HepG2 (cell line): ENCODE measurements at regions not wholly inside any gene's neighbourhood (a gene's known extent, or its start where the extent isn't known, plus 50 kb on each side); places are given as distances from the start of the nearest gene placed in this dataset.

Experiments used
- ATF7-NPFF ChIP-seq: sonication (generic); formaldehyde crosslinking; IDR thresholded peaks from 2 replicates; pipeline ENCODE4 v1.8.1; 2023; ENCODE audit warnings: mild to moderate bottlenecking, low read depth, missing genetic modification reagents, moderate library complexity
- CBX2 ChIP-seq, 2 experiments: fragments of 200-600 bp in 1 of 2; sonication (generic); formaldehyde crosslinking in 1 of 2; IDR thresholded peaks; 2 replicates each; pipeline versions ENCODE4 v1.7.0 to v1.8.1; 2018 to 2022; ENCODE audit warnings: low read depth in 2 of 2, low read length in 1 of 2, mild to moderate bottlenecking in 1 of 2, missing genetic modification reagents in 1 of 2
- CENPX ChIP-seq: sonication (generic); formaldehyde crosslinking; IDR thresholded peaks from 2 replicates; pipeline ENCODE4 v1.9.0; 2021; ENCODE audit warnings: mild to moderate bottlenecking, missing genetic modification reagents, moderate library complexity
- DNMT1 ChIP-seq: sonication (generic); formaldehyde crosslinking; IDR thresholded peaks from 2 replicates; pipeline ENCODE4 v1.5.1; 2020; ENCODE audit warnings: mild to moderate bottlenecking, missing genetic modification reagents
- FIP1L1 ChIP-seq: fragments of 200-400 bp; formaldehyde crosslinking; IDR thresholded peaks from 2 replicates; pipeline ENCODE4 v1.6.1; 2018; ENCODE audit warnings: low read depth, mild to moderate bottlenecking, low read length, moderate library complexity, borderline replicate concordance; ENCODE audit not compliant: insufficient read depth
- HMGXB4 ChIP-seq, 2 experiments: sonication (generic) in 1 of 2; formaldehyde crosslinking in 1 of 2; IDR thresholded peaks; 2 replicates each; pipeline versions ENCODE4 v1.4.0 to v1.6.1; 2018 to 2020; ENCODE audit warnings: missing genetic modification reagents in 2 of 2, borderline replicate concordance in 1 of 2, low read depth in 1 of 2, mild to moderate bottlenecking in 1 of 2, missing biosample characterization in 1 of 2
- HNRNPL ChIP-seq: fragments of 200-400 bp; formaldehyde crosslinking; IDR thresholded peaks from 2 replicates; pipeline ENCODE4 v1.6.1; 2017; ENCODE audit warnings: mild to moderate bottlenecking, low read depth, low read length
- RFX5 ChIP-seq: IDR thresholded peaks from 2 replicates; pipeline ENCODE4 v1.6.1; 2011; ENCODE audit warnings: low read depth, low read length, improper control_type of control experiment
- SMARCE1 ChIP-seq: fragments of 450-650 bp; IDR thresholded peaks from 2 replicates; pipeline ENCODE4 v1.6.1; 2017; ENCODE audit warnings: borderline replicate concordance
- SOX6 ChIP-seq, 2 experiments: fragments of 450-650 bp in 1 of 2; sonication (generic) in 1 of 2; formaldehyde crosslinking in 1 of 2; IDR thresholded peaks; 2 replicates each; pipeline versions ENCODE4 v1.4.0 to v1.6.1; 2017 to 2020; ENCODE audit warnings: antibody characterized with exemption in 1 of 2, mild to moderate bottlenecking in 1 of 2, missing genetic modification reagents in 1 of 2
- SP2 ChIP-seq: sonication (generic); formaldehyde crosslinking; IDR thresholded peaks from 2 replicates; pipeline ENCODE4 v1.5.1; 2020; ENCODE audit warnings: mild to moderate bottlenecking, missing genetic modification reagents
- SRF ChIP-seq: IDR thresholded peaks from 2 replicates; pipeline ENCODE4 v1.6.1; 2011; ENCODE audit warnings: mild to moderate bottlenecking, low read depth, low read length, moderate library complexity
- STAG1 ChIP-seq: sonication (generic); formaldehyde crosslinking; IDR thresholded peaks from 2 replicates; pipeline ENCODE4 v1.4.0; 2020; ENCODE audit warnings: missing genetic modification reagents
- TAF1 ChIP-seq: sonication (generic); formaldehyde crosslinking; IDR thresholded peaks from 2 replicates; pipeline ENCODE4 v1.4.0; 2020; ENCODE audit warnings: missing genetic modification reagents
- TCF7 ChIP-seq: sonication (generic); IDR thresholded peaks from 2 replicates; pipeline ENCODE4 v1.6.1; 2016; ENCODE audit warnings: antibody characterized with exemption, low read depth
- TCF7L2 ChIP-seq: IDR thresholded peaks from 2 replicates; pipeline ENCODE4 v1.6.1; 2011; ENCODE audit warnings: mild to moderate bottlenecking, low read depth, low read length, moderate library complexity
- ZBTB7A ChIP-seq: sonication (generic); formaldehyde crosslinking; IDR thresholded peaks from 2 replicates; pipeline ENCODE4 v1.8.0; 2022; ENCODE audit warnings: mild to moderate bottlenecking, missing genetic modification reagents
- ZNF333 ChIP-seq: sonication (generic); formaldehyde crosslinking; IDR thresholded peaks from 2 replicates; pipeline ENCODE4 v1.4.0; 2020; ENCODE audit warnings: mild to moderate bottlenecking, missing genetic modification reagents, borderline replicate concordance
- ZNF44 ChIP-seq: sonication (generic); formaldehyde crosslinking; IDR thresholded peaks from 2 replicates; pipeline ENCODE4 v1.5.1; 2020; ENCODE audit warnings: mild to moderate bottlenecking, missing genetic modification reagents
- ZNF546 ChIP-seq: sonication (generic); formaldehyde crosslinking; conservative IDR thresholded peaks from 2 replicates; pipeline ENCODE4 v1.8.1; 2023; ENCODE audit warnings: mild to moderate bottlenecking, missing genetic modification reagents
- ZNF558 ChIP-seq: sonication (generic); formaldehyde crosslinking; IDR thresholded peaks from 2 replicates; pipeline ENCODE4 v1.9.0; 2022; ENCODE audit warnings: mild to moderate bottlenecking, missing genetic modification reagents, borderline replicate concordance
- ZNF766 ChIP-seq: sonication (generic); formaldehyde crosslinking; IDR thresholded peaks from 2 replicates; pipeline ENCODE4 v1.5.0; 2020; ENCODE audit warnings: missing genetic modification reagents, borderline replicate concordance
- TF ChIP-seq, protein P1 (sequence below): sonication (generic); formaldehyde crosslinking; IDR thresholded peaks from 2 replicates; pipeline ENCODE4 v1.5.1; 2020; ENCODE audit warnings: mild to moderate bottlenecking, moderate library complexity, missing genetic modification reagents
- TF ChIP-seq, protein P2 (sequence below): IDR thresholded peaks from 2 replicates; pipeline ENCODE4 v1.6.1; 2016; ENCODE audit warnings: missing compliant biosample characterization, missing genetic modification reagents, borderline replicate concordance
- TF ChIP-seq, protein P3 (sequence below): IDR thresholded peaks from 2 replicates; pipeline ENCODE4 v1.6.1; 2016; ENCODE audit warnings: low read depth, borderline replicate concordance

- TF ChIP-seq HMGXB4 (CRISPR knock-in tag; IDR thresholded peaks at IDR 0.05; ENCODE audit: borderline replicate concordance in 1 of 2, low read depth in 1 of 2) (no peak), TCF7 (peak; percentile 75), STAG1 (CRISPR knock-in tag) (peak; percentile 32; the same call in 1 of the 2 replicates), ZBTB7A (no peak), ZNF44 (no peak), SRF (no peak), FIP1L1 (no peak; the same call in 1 of the 2 replicates), ATF7-NPFF (no peak), ZNF546 (CRISPR knock-in tag) (peak; percentile 71; the same call in 1 of the 2 replicates), TCF7L2 (0 out of 2 replicates have a peak, but pooled peaks have one; percentile 38), ZNF558 (CRISPR knock-in tag) (no peak), SMARCE1 (no peak), HNRNPL (no peak), RFX5 (no peak), DNMT1 (CRISPR knock-in tag) (no peak), SP2 (CRISPR knock-in tag) (no peak), CENPX (CRISPR knock-in tag) (no peak), SOX6 (IDR thresholded peaks at IDR 0.05) (no peak), SOX6 (CRISPR knock-in tag; IDR thresholded peaks at IDR 0.05) (peak; percentile 81), CBX2 (IDR thresholded peaks at IDR 0.05; ENCODE audit: low read depth, low read length) (no peak), CBX2 (CRISPR knock-in tag; IDR thresholded peaks at IDR 0.05; ENCODE audit: low read depth) (no peak), ZNF333 (CRISPR knock-in tag) (no peak), TAF1 (CRISPR knock-in tag) (no peak), ZNF766 (CRISPR knock-in tag) (no peak)
- TF ChIP-seq, protein P1, sequence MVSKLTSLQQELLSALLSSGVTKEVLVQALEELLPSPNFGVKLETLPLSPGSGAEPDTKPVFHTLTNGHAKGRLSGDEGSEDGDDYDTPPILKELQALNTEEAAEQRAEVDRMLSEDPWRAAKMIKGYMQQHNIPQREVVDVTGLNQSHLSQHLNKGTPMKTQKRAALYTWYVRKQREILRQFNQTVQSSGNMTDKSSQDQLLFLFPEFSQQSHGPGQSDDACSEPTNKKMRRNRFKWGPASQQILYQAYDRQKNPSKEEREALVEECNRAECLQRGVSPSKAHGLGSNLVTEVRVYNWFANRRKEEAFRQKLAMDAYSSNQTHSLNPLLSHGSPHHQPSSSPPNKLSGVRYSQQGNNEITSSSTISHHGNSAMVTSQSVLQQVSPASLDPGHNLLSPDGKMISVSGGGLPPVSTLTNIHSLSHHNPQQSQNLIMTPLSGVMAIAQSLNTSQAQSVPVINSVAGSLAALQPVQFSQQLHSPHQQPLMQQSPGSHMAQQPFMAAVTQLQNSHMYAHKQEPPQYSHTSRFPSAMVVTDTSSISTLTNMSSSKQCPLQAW (CRISPR knock-in tag), result 0 out of 2 replicates have a peak, but pooled peaks have one; percentile 17
- TF ChIP-seq, protein P2, sequence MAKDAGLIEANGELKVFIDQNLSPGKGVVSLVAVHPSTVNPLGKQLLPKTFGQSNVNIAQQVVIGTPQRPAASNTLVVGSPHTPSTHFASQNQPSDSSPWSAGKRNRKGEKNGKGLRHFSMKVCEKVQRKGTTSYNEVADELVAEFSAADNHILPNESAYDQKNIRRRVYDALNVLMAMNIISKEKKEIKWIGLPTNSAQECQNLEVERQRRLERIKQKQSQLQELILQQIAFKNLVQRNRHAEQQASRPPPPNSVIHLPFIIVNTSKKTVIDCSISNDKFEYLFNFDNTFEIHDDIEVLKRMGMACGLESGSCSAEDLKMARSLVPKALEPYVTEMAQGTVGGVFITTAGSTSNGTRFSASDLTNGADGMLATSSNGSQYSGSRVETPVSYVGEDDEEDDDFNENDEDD (CRISPR knock-in tag), result no peak
- TF ChIP-seq, protein P3, sequence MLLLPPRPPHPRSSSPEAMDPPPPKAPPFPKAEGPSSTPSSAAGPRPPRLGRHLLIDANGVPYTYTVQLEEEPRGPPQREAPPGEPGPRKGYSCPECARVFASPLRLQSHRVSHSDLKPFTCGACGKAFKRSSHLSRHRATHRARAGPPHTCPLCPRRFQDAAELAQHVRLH (CRISPR knock-in tag), result peak; percentile 53; the same call in 1 of the 2 replicates
Measured at GRCh38 chr2:62568983-62569837, 63.2 kb upstream of the TMEM17 start (continued).
